ENCODE measurements at regions not wholly inside any gene's neighbourhood (a gene's known extent, or its start where the extent isn't known, plus 50 kb on each side); places are given as distances from the start of the nearest gene placed in this dataset.
"Not testable (repeated sequence)": the region's sequence is repeated elsewhere in the genome, so short reads cannot be mapped to it uniquely, and the experiment has no call there.

- TF ChIP-seq CTCF, POLR2A, POLR2AphosphoS5 (IDR thresholded peaks at IDR 0.05): not testable (repeated sequence)
Measured at GRCh38 chr3:5701005-5701404, 513.5 kb downstream of the EDEM1 start.
